Fibroblast of peridontal ligament (primary cell): ENCODE measurements at regions not wholly inside any gene's neighbourhood (a gene's known extent, or its start where the extent isn't known, plus 50 kb on each side); places are given as distances from the start of the nearest gene placed in this dataset.
"Not testable (repeated sequence)": the region's sequence is repeated elsewhere in the genome, so short reads cannot be mapped to it uniquely, and the experiment has no call there.

Experiments used
- DNase-seq: peaks from one replicate; pipeline ENCODE4 v3.0.0-alpha.2; 2010; ENCODE audit errors: extremely low read depth

- peak; percentile 88 for DNase-seq
Observed at GRCh38 chr11:13135385-13136271, 126.5 kb downstream of the RASSF10 start.

DNA sequence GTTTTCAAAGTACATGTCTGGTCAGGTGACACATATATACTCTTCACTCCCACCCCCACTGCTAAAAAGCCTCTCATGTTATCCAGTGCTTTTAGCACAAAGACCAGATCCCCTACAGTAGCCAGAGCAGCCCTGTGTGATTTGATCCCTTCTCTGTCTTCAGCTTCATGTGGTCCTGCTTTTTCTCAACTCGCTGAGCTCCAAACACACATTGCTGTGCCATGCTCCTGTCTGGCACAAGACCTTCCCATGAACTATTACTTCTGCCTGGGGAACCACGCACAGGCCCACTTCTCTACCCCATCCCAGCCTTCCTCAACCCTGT, 127.1 kb downstream of the RASSF10 start:
- no peak for DNase-seq

GRCh38 chr11:13137844-13138301, 128.8 kb downstream of the RASSF10 start:
- no peak for DNase-seq

GRCh38 chr11:13139085-13139484, 130.0 kb downstream of the RASSF10 start:
- not testable (repeated sequence) for DNase-seq

DNA sequence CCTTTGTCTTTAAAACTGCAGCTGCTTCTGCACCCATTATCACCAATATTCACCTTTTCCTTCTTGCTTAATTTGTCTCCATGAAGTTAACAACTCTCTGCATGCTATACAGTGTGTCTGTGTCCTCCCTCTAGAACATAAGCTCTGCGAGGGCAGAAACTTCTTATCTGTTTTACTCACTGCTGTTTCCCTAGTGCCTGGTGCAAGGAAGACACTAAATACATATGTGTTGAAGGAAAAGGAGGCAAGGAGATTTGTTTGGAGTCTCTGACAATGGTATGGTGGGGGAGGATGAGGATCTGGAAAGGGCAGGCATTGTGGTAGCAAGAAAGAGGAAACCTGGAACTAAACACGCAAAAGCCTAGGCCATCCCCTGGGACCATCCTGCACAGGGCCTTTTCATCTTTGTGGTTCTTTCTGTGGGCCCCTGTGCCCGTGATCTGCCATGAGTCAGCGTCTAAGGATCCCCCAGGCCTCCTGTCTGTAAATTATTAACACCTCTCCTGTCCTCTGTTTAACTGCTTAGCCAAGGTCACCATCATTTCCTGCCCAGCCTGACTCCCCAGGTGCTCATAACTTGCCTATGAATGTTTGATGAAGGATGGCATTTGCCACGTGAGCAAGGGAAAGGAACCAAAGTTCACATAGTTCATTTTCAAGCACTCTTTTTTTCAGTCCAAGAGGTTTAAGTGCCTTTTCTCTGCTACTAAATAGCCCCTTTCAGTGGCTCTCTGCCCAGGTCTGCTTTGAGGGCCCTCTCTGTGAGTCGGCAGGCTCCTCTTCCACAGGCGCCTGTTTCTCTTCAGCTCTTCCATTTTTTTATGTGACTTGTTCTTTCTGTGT, 131.1 kb downstream of the RASSF10 start:
- DNase-seq = no peak

DNA sequence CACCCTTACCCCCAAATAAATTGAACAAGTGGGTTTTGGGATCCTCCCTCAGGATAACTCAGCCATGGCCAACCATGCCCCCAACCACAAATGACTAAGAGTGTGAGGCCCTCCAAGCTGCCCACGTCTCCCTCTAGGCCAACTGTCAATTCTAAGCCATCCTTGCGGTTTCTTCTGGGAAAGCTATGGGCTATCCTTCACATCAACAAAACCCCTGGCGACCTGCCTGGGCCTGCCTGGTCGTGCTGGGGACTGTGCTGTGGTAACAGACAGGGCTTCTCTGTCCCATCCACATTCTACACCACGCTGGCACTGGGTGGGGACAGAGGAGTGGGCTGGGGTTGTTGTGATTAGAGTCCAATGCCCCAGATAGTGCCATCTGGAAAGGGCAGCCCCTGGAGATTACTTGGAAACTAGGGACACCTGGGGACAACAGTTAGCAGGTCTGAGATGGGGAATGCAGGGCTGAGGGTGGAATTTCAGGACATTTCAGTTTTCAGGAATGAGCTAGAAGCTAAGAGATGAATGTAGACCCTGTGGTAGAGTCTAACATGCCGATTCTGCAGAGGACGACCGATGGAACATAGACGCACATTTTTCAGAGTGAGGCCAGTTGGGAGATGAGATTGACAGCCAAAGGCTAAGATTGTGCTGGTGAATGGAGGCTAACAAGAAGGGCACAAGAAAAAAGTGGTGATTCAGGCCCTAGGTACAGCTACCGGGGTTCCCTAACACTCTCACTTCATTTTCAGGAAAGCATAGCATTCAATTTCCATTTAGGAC, 131.9 kb downstream of the RASSF10 start:
- DNase-seq = no peak

DNA sequence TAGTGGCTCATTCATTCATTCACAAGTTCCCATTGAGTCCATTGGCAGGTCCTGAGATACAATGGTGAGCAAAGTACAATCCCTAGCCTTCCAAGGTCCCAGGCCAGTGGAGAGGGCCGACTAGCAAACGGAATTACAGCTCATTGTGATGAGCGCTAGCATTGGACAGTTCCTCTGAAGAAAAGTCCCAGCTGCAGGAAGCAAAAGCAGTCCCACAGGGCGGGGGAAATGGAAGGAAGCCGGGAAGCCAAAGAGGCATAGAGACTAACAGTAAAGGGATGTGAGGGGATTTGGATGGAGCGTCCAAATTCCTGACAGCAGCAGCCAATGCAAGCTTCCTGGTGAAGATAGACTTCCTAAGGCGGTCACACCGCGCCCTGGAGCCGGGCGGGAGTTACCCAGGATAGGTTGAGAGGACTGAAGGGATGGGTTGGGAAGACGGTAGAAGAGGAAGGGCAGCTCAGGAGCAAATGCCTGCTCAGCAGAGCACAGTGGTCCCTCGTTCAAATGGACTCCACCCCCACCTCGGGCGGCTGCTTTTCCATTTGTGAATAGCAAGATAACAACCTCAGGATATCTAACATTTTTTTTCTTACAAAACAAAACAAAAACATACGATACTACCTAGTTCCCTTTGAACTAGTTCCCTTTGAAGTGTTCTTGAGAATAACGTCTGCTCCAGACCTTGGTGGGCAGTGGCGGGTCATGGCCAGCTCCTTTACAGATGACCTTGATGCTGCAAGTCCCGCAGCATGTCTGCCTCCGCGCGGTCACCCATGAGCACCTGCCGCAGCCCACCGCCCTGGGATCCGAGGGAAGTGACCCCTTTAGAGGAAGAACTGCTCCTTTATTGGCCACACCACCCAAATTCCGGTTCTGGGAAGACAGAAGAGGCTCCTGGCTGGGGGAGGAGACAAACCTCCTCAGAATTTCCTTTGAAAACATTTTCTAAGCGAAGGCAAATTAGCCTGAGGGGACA, 132.9 kb downstream of the RASSF10 start:
- DNase-seq = no peak

- no peak for DNase-seq
Observed at GRCh38 chr11:13143486-13144297, 133.9 kb upstream of the BMAL1 start.

GRCh38 chr11:13145461-13145860, 132.1 kb upstream of the BMAL1 start:
- no peak for DNase-seq

DNA sequence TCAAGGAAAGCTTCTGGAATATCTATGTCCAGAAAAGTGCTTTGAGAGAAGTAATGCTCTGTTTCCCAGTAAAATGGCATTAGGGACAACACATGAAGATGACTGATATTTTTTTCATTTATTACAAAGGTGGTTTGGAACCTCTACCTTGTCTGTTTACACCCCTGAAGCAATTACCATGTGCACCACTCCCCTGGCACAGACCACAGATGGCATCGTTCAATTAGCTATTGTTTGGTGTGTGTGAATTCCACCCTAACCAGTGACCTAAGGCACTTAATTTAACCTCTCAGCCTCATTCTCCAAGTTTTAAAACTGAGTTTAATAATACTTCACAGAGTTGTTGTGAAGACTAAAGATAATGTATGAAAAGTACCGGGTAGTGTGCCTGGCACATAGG, 127.6 kb upstream of the BMAL1 start:
- no peak for DNase-seq

GRCh38 chr11:13150487-13150886, 127.1 kb upstream of the BMAL1 start:
- no peak for DNase-seq

GRCh38 chr11:13152264-13152663, 125.3 kb upstream of the BMAL1 start:
- no peak for DNase-seq

DNA sequence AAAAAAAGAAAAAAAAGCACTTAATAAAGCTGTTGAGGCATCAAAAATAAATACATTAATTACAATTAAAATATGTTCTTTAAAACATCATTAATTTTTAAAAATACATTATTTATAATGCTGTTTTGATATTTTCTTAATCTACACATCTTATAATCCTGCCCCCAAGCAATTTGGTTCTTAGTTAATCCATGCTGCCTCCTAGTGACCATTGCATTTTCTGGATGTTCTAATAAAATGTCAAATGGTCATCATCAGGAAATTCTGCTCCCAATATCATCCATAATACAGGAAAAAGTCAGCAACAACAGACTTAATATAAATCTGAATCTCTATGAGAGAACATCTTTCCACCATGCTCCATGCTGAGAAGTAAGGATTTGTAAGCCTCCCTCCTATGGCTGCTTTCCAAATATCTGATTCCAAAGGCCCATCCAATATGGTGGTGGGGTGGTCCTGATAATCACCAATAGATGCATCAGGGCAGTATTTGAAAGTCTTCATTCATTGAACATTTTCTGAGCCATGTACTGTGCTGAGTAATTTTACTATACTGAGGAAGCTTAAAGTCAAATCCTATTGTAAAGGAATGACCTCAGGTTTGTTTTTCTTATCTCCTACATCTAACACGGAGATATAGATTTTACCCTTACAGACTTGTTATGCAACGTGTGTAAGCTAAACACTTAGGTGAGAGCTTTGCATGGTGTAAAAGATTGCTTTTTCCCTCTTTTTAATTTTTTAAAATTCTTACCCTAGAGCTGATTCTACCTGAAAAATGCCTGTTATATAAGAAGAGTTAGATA, 124.7 kb upstream of the BMAL1 start:
- DNase-seq = peak; percentile 66

DNA sequence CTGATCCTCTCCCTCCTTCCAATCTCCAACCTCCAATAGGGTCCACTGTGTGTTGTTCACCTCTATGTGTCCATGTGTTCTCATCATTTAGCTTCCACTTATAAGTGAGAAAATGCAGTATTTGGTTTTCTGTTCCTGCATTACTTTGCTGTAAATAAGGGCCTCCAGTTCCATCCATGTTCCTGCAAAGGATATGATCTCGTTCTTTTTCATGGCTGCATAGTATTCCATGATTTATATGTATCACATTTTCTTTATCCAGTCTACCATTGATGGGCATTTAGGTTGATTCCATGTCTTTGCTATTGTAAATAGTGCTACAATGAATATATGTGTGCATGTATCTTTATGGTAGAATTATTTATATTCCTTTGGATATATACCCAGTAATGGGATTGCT, 123.2 kb upstream of the BMAL1 start:
- DNase-seq = not testable (repeated sequence)

- no peak for DNase-seq
Observed at GRCh38 chr11:13160346-13160745, 117.2 kb upstream of the BMAL1 start.

DNA sequence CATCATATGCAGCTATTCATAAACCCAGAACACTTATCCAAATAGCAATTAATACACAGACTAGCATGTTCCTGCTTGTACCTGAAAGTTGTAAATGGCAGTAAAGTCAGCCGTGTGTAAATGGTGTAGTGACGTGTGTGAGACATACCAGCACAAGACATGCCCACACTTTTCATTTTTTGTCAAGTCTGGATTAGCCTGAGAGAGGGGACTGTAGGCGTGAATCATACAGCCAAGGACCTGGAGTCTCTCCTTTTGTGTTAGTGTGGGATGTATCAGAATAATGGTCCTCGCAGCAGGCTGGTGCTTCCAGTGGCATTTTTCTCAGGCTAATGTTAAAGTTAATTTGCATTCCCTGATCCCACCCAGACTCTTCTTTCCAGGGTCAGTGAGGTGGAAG, 116.8 kb upstream of the BMAL1 start:
- DNase-seq = no peak

DNA sequence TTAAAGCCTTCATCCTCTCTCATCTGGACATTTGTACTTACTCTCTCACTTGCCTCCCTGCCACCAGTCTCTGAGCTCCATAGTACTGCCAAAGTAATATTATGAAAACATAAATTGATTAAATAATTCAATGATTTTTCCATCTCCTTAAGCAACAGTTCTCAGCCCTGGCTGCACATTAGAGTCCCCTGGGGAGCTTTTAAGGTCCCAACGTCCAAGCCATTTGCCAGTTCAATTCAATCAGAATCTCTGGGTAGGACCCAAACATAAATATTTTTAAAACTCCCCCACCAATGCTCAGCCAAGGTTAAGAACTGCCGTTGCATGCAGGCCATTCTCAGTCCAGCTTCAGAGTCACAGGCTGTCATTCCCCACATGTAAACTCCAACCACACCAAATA, 114.4 kb upstream of the BMAL1 start:
- no peak for DNase-seq

GRCh38 chr11:13166036-13166435, 111.6 kb upstream of the BMAL1 start:
- DNase-seq = peak; percentile 24

DNA sequence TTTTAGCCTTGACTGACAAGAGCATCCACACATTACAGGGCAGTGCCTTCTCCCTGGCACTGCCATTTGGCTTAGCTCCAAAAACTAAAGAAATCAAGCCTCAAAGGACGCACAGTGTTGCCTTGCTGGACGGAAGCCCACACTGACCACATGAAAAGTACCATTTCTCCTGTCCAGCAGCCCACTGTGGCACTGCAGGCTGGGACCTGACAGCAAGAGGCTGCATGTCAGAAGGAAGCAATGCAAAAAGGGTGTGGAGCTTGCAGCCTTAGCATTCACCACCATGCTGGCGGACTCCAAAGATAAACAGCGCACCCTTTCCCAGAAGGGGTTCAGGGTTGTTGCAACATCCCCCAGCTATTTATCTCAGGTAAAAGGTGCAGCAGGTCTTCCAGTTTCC, 109.3 kb upstream of the BMAL1 start:
- DNase-seq = no peak
